HG03103 (cell line): ENCODE measurements at regions not wholly inside any gene's neighbourhood (a gene's known extent, or its start where the extent isn't known, plus 50 kb on each side); places are given as distances from the start of the nearest gene placed in this dataset.
A peak's percentile ranks its signal among the peaks of the same experiment; 100 is the strongest.
"Not testable (repeated sequence)": the region's sequence is repeated elsewhere in the genome, so short reads cannot be mapped to it uniquely, and the experiment has no call there.

ENCODE experiments used
- ATAC-seq: cut with Tn5 transposase; IDR thresholded peaks from one replicate; pipeline ENCODE4 v1.9.1; 2021; ENCODE audit warnings: low read depth; ENCODE audit not compliant: unreplicated experiment

GRCh38 chr2:215833531-215834162, 179.7 kb downstream of the MREG start:
- no peak for ATAC-seq

GRCh38 chr2:215832791-215833190, 180.6 kb downstream of the MREG start:
- ATAC-seq = no peak

- no peak for ATAC-seq
These were observed 181.9 kb downstream of the MREG start for GRCh38 chr2:215831296-215831913.

- no peak for ATAC-seq
These were observed 183.0 kb downstream of the MREG start for GRCh38 chr2:215830304-215830703.

GRCh38 chr2:215829261-215829660, 184.1 kb downstream of the MREG start:
- no peak for ATAC-seq

GRCh38 chr2:215828528-215829184, 184.7 kb downstream of the MREG start:
- ATAC-seq = peak; percentile 98

- ATAC-seq = no peak
These were observed 186.4 kb downstream of the MREG start for GRCh38 chr2:215826838-215827441.

GRCh38 chr2:215826376-215826775, 187.0 kb downstream of the MREG start:
- ATAC-seq = no peak

GRCh38 chr2:215825707-215826106, 187.6 kb downstream of the MREG start:
- ATAC-seq = no peak

GRCh38 chr2:215821298-215821697, 192.1 kb downstream of the MREG start:
- not testable (repeated sequence) for ATAC-seq

- ATAC-seq = not testable (repeated sequence)
These were observed 193.6 kb downstream of the MREG start for GRCh38 chr2:215819713-215820112.

- no peak for ATAC-seq
These were observed 196.3 kb downstream of the MREG start for GRCh38 chr2:215817046-215817445.

- no peak for ATAC-seq
These were observed 196.9 kb downstream of the MREG start for GRCh38 chr2:215816424-215816823.

GRCh38 chr2:215815960-215816359, 197.4 kb downstream of the MREG start:
- ATAC-seq = no peak

GRCh38 chr2:215812966-215813365, 200.4 kb downstream of the MREG start:
- no peak for ATAC-seq

GRCh38 chr2:215811409-215812345, 201.7 kb downstream of the MREG start:
- ATAC-seq = peak; percentile 94

- ATAC-seq = peak; percentile 41
These were observed 202.3 kb downstream of the MREG start for GRCh38 chr2:215811003-215811402.

- no peak for ATAC-seq
These were observed 204.4 kb downstream of the MREG start for GRCh38 chr2:215808996-215809395.

GRCh38 chr2:215808194-215808593, 205.2 kb downstream of the MREG start:
- ATAC-seq = no peak

GRCh38 chr2:215805493-215805892, 207.9 kb downstream of the MREG start:
- ATAC-seq = no peak
